H1 (cell line): ENCODE measurements at regions not wholly inside any gene's neighbourhood (a gene's known extent, or its start where the extent isn't known, plus 50 kb on each side); places are given as distances from the start of the nearest gene placed in this dataset.
"Not testable (repeated sequence)": the region's sequence is repeated elsewhere in the genome, so short reads cannot be mapped to it uniquely, and the experiment has no call there.

Experiments used
- CTCF ChIA-PET: fragments of 300-600 bp; sonication (Branson Sonifier 250); formaldehyde crosslinking; loops from one replicate; lab custom pipeline; 2021; ENCODE audit not compliant: partially characterized antibody; lab: Charles Lee
- POLR2A ChIA-PET: fragments of 300-600 bp; sonication (Branson Sonifier 250); formaldehyde crosslinking; loops from one replicate; lab custom pipeline; 2021; ENCODE audit warnings: inconsistent platforms; ENCODE audit not compliant: partially characterized antibody; lab: Charles Lee
- DNase-seq, 2 experiments: peaks; one replicate each; pipeline versions ENCODE4 v3.0.0 to v3.0.0-alpha.2; 2010 to 2022; ENCODE audit warnings: low spot score in 2 of 2, low read depth in 1 of 2, mixed read lengths in 1 of 2
- FAIRE-seq: peaks from 2 replicates; lab custom pipeline; 2011; peaks lifted over from hg19 to GRCh38; lab: Jason Lieb, UNC
- H2AFZ ChIP-seq: 2 replicates; pipeline ENCODE4 v1.8.1; 2012; ENCODE audit warnings: low read length, inconsistent platforms
- H2AK5ac ChIP-seq: 2 replicates; pipeline ENCODE4 v1.6.1; 2013; ENCODE audit warnings: low read depth, low read length
- H2BK120ac ChIP-seq: replicated peaks from 2 replicates; pipeline ENCODE3; 2013; ENCODE audit warnings: low read depth, low read length, inconsistent platforms
- H2BK12ac ChIP-seq: 2 replicates; pipeline ENCODE4 v1.6.1; 2013; ENCODE audit warnings: low read depth, low read length
- H2BK15ac ChIP-seq: 2 replicates; pipeline ENCODE4 v1.6.1; 2013; ENCODE audit warnings: low read length
- H2BK20ac ChIP-seq: 2 replicates; pipeline ENCODE4 v1.6.1; 2013; ENCODE audit warnings: low read length
- H2BK5ac ChIP-seq: 2 replicates; pipeline ENCODE4 v1.6.1; 2013; ENCODE audit warnings: low read depth, low read length
- H3K14ac ChIP-seq: 2 replicates; pipeline ENCODE4 v1.6.1; 2013; ENCODE audit warnings: inconsistent platforms; ENCODE audit not compliant: insufficient read length
- H3K18ac ChIP-seq: 2 replicates; pipeline ENCODE4 v1.6.1; 2013; ENCODE audit warnings: low read length; ENCODE audit errors: extremely low read depth
- H3K23ac ChIP-seq: 2 replicates; pipeline ENCODE4 v1.6.1; 2013; ENCODE audit warnings: inconsistent platforms; ENCODE audit not compliant: insufficient read length
- H3K23me2 ChIP-seq: 2 replicates; pipeline ENCODE4 v1.6.1; 2013; ENCODE audit warnings: low read depth, low read length
- H3K27ac ChIP-seq: 2 replicates; pipeline ENCODE4 v1.6.1; 2011; ENCODE audit warnings: low read depth, low read length, inconsistent platforms
- H3K27me3 ChIP-seq, 4 experiments: replicated peaks in 1 of 4; 1 replicate in 1 of 4; 2 replicates in 3 of 4; pipeline versions ENCODE4 v1.6.1 to v1.8.1; 2011 to 2013; ENCODE audit warnings: low read length in 3 of 4, mild to moderate bottlenecking in 3 of 4, inconsistent platforms in 2 of 4, mixed read lengths in 2 of 4, moderate library complexity in 1 of 4; ENCODE audit not compliant: control insufficient read depth in 3 of 4, insufficient read depth in 3 of 4; ENCODE audit errors: extremely low read depth in 1 of 4
- H3K36me3 ChIP-seq, 4 experiments: 2 replicates each; pipeline versions ENCODE4 v1.6.1 to v1.8.1; 2011 to 2013; ENCODE audit warnings: mild to moderate bottlenecking in 4 of 4, low read length in 3 of 4, moderate library complexity in 2 of 4, control low read depth in 1 of 4, inconsistent platforms in 1 of 4; ENCODE audit not compliant: insufficient read depth in 4 of 4, control insufficient read depth in 2 of 4
- H3K4ac ChIP-seq: replicated peaks from 2 replicates; pipeline ENCODE3; 2013; ENCODE audit warnings: low read length, low read depth, mixed read lengths, inconsistent platforms; ENCODE audit not compliant: insufficient read length
- H3K4me1 ChIP-seq, 4 experiments: replicated peaks in 1 of 4; 1 replicate in 1 of 4; 2 replicates in 3 of 4; pipeline versions ENCODE4 v1.6.1 to v1.8.1; 2011 to 2013; ENCODE audit warnings: low read length in 3 of 4, inconsistent platforms in 2 of 4, mixed read lengths in 1 of 4; ENCODE audit not compliant: insufficient read depth in 4 of 4, control insufficient read depth in 3 of 4
- H3K4me2 ChIP-seq, 2 experiments: 2 replicates each; pipeline versions ENCODE4 v1.6.1 to v1.8.1; 2011 to 2013; ENCODE audit warnings: low read depth in 2 of 2, low read length in 2 of 2, control low read depth in 1 of 2, inconsistent platforms in 1 of 2, mild to moderate bottlenecking in 1 of 2; ENCODE audit not compliant: insufficient read depth in 1 of 2
- H3K4me3 ChIP-seq, 4 experiments: fragments of 200-600, 300-600 bp in 1 of 4; sonication (generic), shearing (Covaris generic), sonication (Bioruptor Twin) in 1 of 4; 2 replicates each; pipeline versions ENCODE4 v1.5.1 to v1.8.1; 2011 to 2016; ENCODE audit warnings: low read length in 4 of 4, low read depth in 3 of 4, control low read depth in 2 of 4, inconsistent platforms in 2 of 4, mild to moderate bottlenecking in 2 of 4, mixed read lengths in 1 of 4, moderate library complexity in 1 of 4; ENCODE audit not compliant: insufficient read depth in 2 of 4; ENCODE audit errors: extremely low read depth in 1 of 4
- H3K56ac ChIP-seq: replicated peaks from 2 replicates; pipeline ENCODE3; 2013; ENCODE audit warnings: low read depth, mild to moderate bottlenecking, mixed read lengths, low read length, inconsistent platforms; ENCODE audit not compliant: insufficient read length
- H3K79me1 ChIP-seq: 2 replicates; pipeline ENCODE4 v1.6.1; 2013; ENCODE audit warnings: low read depth, low read length, control low read depth
- H3K79me2 ChIP-seq, 2 experiments: 2 replicates each; pipeline versions ENCODE4 v1.6.1 to v1.8.1; 2012 to 2013; ENCODE audit warnings: low read length in 2 of 2, mild to moderate bottlenecking in 2 of 2, inconsistent platforms in 1 of 2; ENCODE audit not compliant: insufficient read depth in 2 of 2, control insufficient read depth in 1 of 2
- H3K9ac ChIP-seq, 4 experiments: replicated peaks in 1 of 4; 1 replicate in 1 of 4; 2 replicates in 3 of 4; pipeline versions ENCODE4 v1.6.1 to v1.8.1; 2011 to 2013; ENCODE audit warnings: low read depth in 3 of 4, low read length in 3 of 4, control low read depth in 2 of 4, mild to moderate bottlenecking in 2 of 4, moderate library complexity in 2 of 4, inconsistent platforms in 1 of 4; ENCODE audit errors: extremely low read depth in 1 of 4
- H3K9me3 ChIP-seq, 2 experiments: 2 replicates each; pipeline versions ENCODE4 v1.6.1 to v1.8.1; 2012 to 2013; ENCODE audit warnings: mild to moderate bottlenecking in 2 of 2, moderate library complexity in 2 of 2, control low read depth in 1 of 2, inconsistent platforms in 1 of 2, low read depth in 1 of 2, low read length in 1 of 2, mixed read lengths in 1 of 2; ENCODE audit not compliant: insufficient read depth in 2 of 2
- H4K20me1 ChIP-seq, 2 experiments: replicated peaks in 1 of 2; 2 replicates each; pipeline versions ENCODE3 to v1.8.1; 2011 to 2013; ENCODE audit warnings: inconsistent platforms in 2 of 2, low read length in 2 of 2, mild to moderate bottlenecking in 1 of 2; ENCODE audit not compliant: insufficient read depth in 2 of 2, control insufficient read depth in 1 of 2
- H4K5ac ChIP-seq: 2 replicates; pipeline ENCODE4 v1.6.1; 2013; ENCODE audit warnings: low read length, low read depth, mixed read lengths, inconsistent platforms; ENCODE audit not compliant: insufficient read length
- H4K8ac ChIP-seq: 2 replicates; pipeline ENCODE4 v1.8.0; 2013; ENCODE audit warnings: mild to moderate bottlenecking, moderate library complexity, low read length, inconsistent platforms; ENCODE audit not compliant: insufficient read depth; ENCODE audit errors: extremely low read depth
- H4K91ac ChIP-seq: replicated peaks from 2 replicates; pipeline ENCODE3; 2013; ENCODE audit warnings: low read length, mixed read lengths, inconsistent platforms; ENCODE audit not compliant: insufficient read length
- RAD21 ChIP-seq, 2 experiments: IDR thresholded peaks in 1 of 2; conservative IDR thresholded peaks in 1 of 2; 2 replicates each; pipeline ENCODE4 v1.6.1; 2011; ENCODE audit warnings: low read depth in 2 of 2, low read length in 2 of 2, improper control_type of control experiment in 1 of 2, inconsistent platforms in 1 of 2, mild to moderate bottlenecking in 1 of 2, moderate library complexity in 1 of 2
- YY1 ChIP-seq: IDR thresholded peaks from 2 replicates; pipeline ENCODE4 v1.6.1; 2011; ENCODE audit warnings: low read depth, mild to moderate bottlenecking, low read length
- WGBS, 2 experiments: shearing (Covaris generic) in 1 of 2; methylation state at CpG; one replicate each; pipeline versions ENCODE4 v1.1.6 to v1.1.7; 2013 to 2015; ENCODE audit warnings: low lambda C conversion rate in 2 of 2, mixed read lengths in 2 of 2, inconsistent platforms in 1 of 2, low coverage in 1 of 2, missing lambda C conversion rate in 1 of 2; ENCODE audit not compliant: insufficient replicate concordance in 2 of 2, insufficient coverage in 1 of 2, insufficient read length in 1 of 2; ENCODE audit errors: extremely low coverage in 1 of 2, missing lambda C conversion rate in 1 of 2; 5-methylcytosine and 5-hydroxymethylcytosine counted together
- TF ChIP-seq, protein P1 (sequence below), 3 experiments: IDR thresholded peaks; 1 replicate in 2 of 3; 2 replicates in 1 of 3; pipeline versions ENCODE4 v1.5.1 to v1.6.1; 2011; ENCODE audit warnings: low read length in 3 of 3, mild to moderate bottlenecking in 3 of 3, inconsistent platforms in 2 of 3, low read depth in 1 of 3, moderate library complexity in 1 of 3; ENCODE audit not compliant: insufficient read depth in 1 of 3; ENCODE audit errors: control extremely low read depth in 1 of 3

GRCh38 chr6:28848756-28849155 lies 75.0 kb downstream of the TRIM27 start:
- H3K79me1 ChIP-seq, H3K23me2 ChIP-seq, H4K5ac ChIP-seq, H3K18ac ChIP-seq, H3K23ac ChIP-seq, H4K8ac ChIP-seq, H3K4me1 ChIP-seq, H2BK15ac ChIP-seq, H3K27ac ChIP-seq, H2BK120ac ChIP-seq, H3K4ac ChIP-seq, H3K79me2 ChIP-seq, H3K56ac ChIP-seq, H4K91ac ChIP-seq, H2BK20ac ChIP-seq, H3K27me3 ChIP-seq, FAIRE-seq, H4K20me1 ChIP-seq, H3K36me3 ChIP-seq, H3K9me3 ChIP-seq, H2AK5ac ChIP-seq, H3K14ac ChIP-seq, H3K9ac ChIP-seq: not testable (repeated sequence)
- CTCF ChIA-PET, result interaction anchor here (0.6 to 4.0 kb wide), 24 partner anchors 10 to 310 kb away, joined by 3 to 42 read pairs (median 4); partner anchors contain the start of gene TRIM27
- peak in 1 of 2 experiments; percentile 60 for DNase-seq
- peak overlapping the region; percentile 81; the same call in 1 of the 2 replicates for H2BK5ac ChIP-seq
- WGBS, 2 experiments, result 77% methylated on average over 7 of the region's 7 CpGs; no CpG with 5 or more reads in 1 of the 2 experiments
- 0 out of 8 replicates have a peak overlapping the region, but pooled peaks of 1 of the 4 experiments have one; percentile 24 for H3K4me3 ChIP-seq
- POLR2A ChIA-PET, result interaction anchor here (0.6 to 2.8 kb wide), 11 partner anchors 11 to 1376 kb away, joined by 3 to 14 read pairs (median 4); partner anchors contain the start of genes TRIM27 and ZNF184
- H3K4me2 ChIP-seq, result peak overlapping the region in 1 of 2 experiments; percentile 38; a peak in 1 of 4 replicates
- H2BK12ac ChIP-seq, result 0 out of 2 replicates have a peak overlapping the region, but pooled peaks have one; percentile 6
- 0 out of 2 replicates have a peak overlapping the region, but pooled peaks have one; percentile 96 for H2AFZ ChIP-seq
- TF ChIP-seq, protein P1, sequence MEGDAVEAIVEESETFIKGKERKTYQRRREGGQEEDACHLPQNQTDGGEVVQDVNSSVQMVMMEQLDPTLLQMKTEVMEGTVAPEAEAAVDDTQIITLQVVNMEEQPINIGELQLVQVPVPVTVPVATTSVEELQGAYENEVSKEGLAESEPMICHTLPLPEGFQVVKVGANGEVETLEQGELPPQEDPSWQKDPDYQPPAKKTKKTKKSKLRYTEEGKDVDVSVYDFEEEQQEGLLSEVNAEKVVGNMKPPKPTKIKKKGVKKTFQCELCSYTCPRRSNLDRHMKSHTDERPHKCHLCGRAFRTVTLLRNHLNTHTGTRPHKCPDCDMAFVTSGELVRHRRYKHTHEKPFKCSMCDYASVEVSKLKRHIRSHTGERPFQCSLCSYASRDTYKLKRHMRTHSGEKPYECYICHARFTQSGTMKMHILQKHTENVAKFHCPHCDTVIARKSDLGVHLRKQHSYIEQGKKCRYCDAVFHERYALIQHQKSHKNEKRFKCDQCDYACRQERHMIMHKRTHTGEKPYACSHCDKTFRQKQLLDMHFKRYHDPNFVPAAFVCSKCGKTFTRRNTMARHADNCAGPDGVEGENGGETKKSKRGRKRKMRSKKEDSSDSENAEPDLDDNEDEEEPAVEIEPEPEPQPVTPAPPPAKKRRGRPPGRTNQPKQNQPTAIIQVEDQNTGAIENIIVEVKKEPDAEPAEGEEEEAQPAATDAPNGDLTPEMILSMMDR (IDR thresholded peaks at IDR 0.05; ENCODE audit: control extremely low read depth in 1 of 3, insufficient read depth in 1 of 3, low read depth in 1 of 3, low read length in 3 of 3), result peak in 2 of 3 experiments; percentile 16 to 17; a peak in 2 of 4 replicates
- TF ChIP-seq RAD21 (IDR thresholded peaks at IDR 0.05 in 1 of 2, conservative IDR thresholded peaks at IDR 0.05 in 1 of 2; ENCODE audit: low read depth in 2 of 2, low read length in 2 of 2), result peak; percentile 27 to 33
- TF ChIP-seq YY1, result peak; percentile 19; the same call in 1 of the 2 replicates
